Endometrium (tissue), 2 donors: ENCODE measurements at regions not wholly inside any gene's neighbourhood (a gene's known extent, or its start where the extent isn't known, plus 50 kb on each side); places are given as distances from the start of the nearest gene placed in this dataset.

ENCODE experiments used
- FAIRE-seq: peaks from 2 replicates; lab custom pipeline; 2012; peaks lifted over from hg19 to GRCh38; lab: Jason Lieb, UNC
- donor health status: control.
- donor health status: control.

DNA sequence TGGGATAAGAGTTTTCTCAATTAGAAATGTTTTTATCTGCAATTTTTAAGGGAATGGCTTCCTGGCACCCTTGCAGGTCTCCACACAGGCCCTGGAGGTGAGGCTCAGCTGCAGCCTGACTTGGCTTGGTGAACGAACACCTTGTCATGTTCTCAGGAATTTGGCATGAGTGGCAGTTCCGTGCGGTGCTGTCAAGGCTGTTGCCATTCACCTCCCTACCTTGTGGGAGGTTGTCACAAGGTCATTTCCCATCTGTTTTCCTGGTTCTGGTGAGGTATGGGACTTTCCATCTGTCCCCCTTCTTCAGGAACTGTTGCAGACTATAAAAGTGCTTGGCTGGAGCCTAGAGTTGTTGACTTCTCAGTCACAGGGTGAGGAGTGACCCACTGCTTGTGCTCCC, 82.9 kb downstream of the ELOVL4 start:
- FAIRE-seq: no peak

DNA sequence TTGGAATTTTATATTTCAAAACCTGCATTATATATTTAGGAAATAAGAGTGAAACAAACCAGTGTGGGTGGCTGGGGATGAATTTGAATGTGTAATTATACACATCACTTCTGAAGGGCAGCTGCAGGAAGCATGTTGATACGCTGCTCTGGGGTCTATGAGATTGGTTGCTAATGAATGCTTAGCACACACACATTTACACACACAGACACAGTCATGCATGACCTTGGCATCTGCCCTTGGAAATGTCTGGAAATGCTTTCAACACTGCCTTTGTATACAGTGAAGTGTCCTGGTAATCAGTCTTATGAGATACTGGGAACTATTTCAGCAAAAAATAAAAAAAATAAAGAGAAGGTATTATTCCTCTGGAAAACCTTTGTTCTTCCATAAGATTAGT, 83.4 kb downstream of the ELOVL4 start:
- no peak for FAIRE-seq

DNA sequence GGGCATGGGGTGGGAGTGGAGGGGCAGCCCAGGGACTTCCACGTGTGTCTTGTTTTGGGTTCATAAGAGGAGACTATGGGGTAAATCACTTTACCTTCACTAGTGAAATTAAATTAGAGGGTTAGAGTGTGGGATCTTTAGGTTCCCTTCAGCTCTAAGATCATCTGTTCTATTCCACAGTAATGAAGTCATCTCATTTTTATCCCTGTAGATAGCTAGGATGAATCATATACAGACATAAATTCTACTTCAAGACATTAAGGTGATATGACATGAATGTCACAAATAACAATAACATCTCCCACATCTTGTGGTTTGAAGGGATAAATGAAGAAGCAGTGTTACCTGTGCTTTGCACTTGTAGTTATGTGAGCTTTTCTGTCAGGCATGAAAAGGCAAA, 83.8 kb downstream of the ELOVL4 start:
- FAIRE-seq: no peak

DNA sequence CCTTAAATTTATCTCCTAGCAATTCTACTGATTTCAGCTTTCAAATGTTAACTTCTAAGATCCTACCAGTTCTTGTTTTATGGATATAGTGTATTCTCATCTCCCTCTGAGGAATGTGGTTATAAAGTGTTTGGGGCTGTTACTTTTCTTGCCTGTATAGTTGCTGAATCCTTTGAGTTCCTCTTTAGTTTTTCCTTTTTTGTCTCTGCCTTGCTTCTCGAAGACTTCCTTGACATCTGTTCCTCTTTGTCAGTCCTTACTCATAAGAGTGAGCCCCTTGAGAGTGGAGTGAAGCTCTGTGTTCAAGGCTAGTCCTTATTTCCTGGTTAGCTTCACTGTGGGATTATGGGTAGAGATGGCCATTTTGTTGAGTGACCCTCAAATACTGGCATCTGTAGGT, 84.6 kb downstream of the ELOVL4 start:
- FAIRE-seq: no peak

DNA sequence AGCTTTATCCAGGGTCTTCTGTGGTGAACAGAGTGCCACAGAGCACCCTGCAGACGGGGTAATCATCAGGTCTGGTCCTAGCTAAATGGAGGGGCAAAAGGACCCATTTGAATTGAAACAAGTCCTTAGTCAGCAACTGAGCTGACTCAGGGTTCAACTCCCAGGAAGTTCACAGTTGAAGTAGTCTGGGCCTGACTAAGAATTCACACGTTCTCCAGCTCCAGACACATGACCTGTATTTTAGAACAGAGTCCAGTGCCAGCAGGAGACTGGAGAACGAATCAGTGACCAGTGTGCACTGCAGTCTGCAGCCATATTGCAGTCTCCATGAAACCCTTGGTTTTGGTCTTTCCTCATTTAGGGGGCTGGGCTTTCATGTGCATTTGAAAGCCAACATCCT, 85.2 kb downstream of the ELOVL4 start:
- no peak for FAIRE-seq

DNA sequence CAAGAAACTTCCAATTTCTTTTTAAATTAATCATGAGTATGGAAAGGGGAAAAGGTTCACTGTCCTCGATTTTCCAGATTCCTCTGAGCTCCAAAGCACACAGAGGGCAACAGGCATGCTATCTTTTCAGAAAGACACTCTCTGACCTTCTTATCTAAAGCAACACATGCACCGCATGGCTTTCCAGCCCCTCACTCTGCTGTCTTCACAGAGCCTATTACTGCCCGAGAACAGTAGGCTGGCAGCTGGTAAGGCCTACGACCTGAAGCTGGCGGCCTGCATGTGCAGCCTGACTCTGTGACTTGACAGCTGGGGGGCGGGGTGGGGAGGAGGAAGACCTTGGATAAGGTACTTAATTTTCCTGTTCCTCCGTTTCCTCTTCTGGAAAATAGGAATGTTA, 86.3 kb downstream of the ELOVL4 start:
- no peak for FAIRE-seq

DNA sequence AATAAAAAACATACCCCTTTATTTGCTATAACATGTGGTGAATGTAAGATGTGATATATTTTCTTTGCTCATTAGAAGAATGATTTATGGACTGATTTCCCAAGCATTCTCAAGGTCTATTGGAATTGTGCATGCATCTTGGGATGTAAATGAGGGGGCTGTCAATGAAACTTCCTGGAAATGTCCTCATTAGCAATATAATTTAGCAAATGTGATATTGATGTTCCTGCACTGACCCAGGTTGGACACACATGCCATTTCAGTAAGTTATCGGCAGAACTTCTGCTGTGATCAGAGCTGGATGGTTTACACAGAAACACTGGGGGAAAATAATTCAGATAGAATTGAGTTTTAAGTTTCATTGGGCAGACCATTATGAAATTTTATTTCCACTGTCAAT, 99.9 kb downstream of the ELOVL4 start:
- FAIRE-seq: no peak

DNA sequence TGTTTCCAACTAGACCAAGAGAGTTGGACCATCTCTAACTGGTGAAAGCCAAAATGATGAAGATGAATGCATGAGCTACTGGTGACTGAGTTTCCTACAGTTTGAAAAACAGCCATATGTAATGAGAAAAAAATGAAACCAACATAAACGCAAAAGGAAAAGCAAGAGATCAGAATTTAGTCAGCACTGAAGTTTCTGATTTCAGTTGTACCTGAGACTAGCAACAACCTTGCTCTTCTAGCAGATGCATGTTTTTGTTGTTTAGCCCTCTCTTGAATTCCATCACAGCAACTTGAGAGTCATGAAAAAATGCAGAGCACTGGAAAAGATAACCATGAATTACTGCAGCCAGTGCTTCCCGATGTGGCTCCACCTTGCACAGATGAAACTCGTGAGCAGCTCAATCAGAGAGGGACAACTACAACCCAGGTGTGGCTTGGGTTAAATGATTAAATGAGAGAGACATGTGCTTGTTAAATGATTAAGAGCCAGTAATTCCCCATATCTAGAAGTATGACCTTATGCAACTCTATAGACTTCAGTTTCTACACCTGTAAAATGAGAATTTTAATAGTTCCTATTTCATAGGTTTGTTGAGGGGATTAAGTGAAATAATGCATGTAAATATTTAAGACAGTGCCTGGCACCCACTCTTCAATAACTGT, 104.8 kb downstream of the ELOVL4 start:
- no peak for FAIRE-seq

DNA sequence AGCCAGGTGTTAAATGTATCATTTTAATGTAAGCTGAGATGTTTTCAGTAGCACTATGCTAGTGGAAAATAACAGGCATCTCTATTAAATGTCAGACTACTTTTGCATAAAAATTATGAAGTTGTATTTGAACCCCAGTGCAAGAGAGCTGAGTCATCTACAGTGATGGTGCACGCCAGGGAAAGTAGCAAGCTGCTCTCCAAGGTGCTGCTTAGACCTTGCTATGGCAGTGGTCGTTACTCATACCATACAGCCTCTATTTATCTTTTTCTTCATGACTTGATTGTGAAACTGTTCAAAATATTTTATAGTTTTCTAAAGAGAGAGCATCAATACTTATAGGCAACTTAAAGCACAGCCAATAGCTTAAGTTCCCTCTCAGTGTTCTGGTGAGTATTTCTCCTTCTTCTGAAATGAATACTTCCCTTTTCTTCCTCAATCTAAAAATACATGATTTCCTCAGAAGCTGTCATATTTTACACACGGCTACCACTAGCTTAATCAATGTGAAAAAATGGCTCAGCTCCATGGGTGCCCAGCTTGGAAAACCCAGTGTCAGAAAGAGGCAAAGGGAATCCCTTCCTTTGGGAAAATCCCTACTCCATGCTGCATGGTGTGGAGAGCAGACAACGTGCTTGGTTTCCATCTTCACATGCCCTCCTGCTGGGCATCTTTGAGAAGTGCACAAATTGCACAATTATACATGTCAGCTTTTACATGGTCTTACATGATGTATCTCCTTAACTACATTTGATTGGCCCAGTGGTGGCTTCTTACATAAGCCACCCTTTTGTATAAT, 105.6 kb downstream of the ELOVL4 start:
- no peak for FAIRE-seq

DNA sequence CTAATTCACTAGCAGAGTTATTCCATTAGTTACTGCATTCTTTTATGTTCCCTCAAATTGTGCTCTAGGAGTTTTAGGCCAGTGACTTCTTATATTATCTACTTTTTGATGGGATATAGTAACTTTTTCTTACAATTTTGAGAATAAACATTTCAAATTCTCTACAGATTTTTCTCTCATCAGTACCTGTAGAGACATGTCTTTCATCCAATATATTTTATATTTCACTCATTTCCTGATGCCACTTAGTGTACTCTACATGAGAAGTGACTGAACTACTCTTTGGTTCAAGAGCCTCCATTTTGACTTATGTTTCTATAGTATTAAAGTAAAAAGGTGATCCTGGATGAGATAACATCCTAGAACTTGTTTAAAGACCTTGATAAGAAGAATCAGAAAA, 108.5 kb downstream of the ELOVL4 start:
- no peak for FAIRE-seq

DNA sequence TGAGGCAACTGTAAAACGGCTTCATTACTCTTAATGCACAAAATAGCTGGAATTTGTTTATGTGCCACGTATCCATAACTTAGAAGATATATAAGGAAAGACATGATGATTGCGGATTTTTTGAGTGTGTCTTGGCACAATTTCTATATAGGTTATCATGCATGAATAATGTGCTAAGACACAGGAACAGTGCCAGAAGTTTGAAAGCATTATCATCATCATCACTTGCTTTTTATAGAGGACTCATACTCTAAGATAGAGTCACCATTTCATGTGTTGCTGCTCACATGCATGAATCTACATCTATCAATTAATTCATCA, 113.4 kb downstream of the ELOVL4 start:
- FAIRE-seq: no peak

DNA sequence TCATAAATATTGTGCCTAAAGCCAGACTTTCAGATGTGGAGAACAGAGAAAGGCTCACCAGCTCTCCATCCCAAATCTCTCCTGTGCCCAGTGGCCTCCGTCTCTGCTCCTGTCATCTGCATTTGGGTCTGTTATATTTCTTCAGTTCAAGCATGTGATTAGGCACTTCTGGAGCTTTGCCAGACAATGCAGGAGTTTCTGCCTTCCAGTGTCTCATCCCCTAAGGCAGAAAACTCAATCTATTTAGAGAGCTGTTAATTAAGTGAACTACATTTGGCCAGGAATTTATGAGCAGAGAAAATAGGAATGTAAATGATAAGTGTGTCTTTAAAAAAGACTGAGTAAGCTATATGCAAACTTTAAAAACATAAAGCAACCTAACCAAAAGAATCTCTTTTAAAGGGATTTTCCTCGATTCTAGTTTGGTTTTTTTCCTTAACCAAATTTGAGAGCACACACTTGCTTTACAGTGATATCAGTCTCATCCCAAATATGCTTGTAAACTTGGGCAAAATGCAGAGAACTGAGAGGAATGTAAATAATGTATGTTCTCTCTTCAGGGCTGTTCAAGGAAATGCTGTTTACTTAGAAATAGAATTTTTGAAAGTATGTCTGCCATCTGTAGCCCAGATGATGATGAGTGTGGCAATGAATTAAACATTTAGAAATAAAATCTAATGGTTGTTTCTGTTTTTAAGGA, 113.9 kb downstream of the ELOVL4 start:
- FAIRE-seq: no peak

DNA sequence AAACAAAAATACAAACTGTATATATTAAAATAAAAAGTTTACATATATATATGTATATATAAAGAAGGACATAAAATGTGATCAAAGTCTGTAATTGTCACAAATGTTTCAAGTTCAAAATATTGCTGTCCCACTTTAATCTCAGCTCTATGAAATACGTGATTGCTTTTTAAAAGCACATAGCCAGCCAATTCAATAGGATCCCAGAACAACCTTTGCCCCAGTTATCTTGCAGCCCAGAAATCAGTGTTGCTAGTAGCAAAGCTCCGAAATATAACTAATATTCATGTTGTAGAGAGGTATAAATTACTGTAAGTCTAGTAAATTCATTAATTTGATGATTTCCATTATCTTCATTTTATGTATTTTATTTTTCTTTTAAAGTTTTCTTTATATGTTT, 114.6 kb downstream of the ELOVL4 start:
- no peak for FAIRE-seq

DNA sequence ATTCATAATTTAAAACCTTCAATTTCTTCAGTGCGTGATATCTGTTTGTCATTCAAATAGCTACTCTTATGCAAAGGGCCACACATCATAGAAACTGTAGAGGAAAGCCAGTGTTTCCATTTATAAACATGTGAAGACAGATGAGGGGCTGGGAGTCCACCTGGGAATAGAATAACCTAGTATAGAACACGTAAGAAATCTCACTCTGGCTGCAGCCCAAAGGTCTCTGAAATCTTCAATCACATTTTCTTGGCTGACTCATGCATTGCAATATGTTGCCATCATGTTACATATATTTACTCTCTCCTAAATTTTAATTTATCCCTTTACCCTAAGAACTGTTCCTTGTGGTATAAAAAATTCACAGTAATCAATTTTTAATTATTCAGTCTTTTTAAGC, 123.2 kb downstream of the ELOVL4 start:
- FAIRE-seq: no peak

DNA sequence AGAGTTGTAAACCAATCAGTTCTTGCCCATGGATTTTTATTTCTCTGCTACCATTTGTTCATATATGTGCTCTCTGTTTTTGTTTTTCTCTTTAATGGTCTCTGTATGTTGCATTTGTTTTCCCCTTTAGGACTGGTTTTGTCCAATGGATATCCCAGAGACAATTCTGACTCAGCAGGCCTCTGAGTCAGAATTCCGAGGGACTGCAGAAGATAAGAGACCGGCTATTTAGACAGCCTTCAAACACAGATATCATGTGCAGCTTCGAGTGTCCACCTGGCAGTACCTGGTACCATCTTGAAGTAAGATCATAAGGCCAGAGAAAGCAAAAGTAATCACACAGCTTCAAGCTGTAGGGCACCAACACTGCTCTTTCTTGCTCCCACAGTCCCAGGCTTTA, 125.5 kb downstream of the ELOVL4 start:
- no peak for FAIRE-seq

DNA sequence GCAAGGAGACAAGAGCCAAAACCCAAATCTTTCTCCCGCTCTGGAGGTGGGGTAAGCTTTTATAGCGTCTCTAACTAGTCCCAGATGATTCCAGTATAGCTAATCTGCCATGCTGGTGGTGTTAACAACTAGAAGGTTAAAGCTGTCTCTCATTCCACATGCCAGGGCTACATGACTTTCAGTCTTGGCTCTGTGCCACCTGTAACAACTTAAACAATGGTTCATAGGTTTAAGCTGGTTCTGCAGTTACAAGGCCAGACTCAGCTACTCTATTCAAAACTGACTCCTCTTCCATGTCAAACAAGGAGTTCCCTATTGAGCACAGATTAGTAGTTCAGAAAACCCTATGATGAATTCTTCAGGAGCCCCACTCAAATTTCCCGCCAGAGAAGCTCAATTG, 128.9 kb downstream of the ELOVL4 start:
- FAIRE-seq: no peak

DNA sequence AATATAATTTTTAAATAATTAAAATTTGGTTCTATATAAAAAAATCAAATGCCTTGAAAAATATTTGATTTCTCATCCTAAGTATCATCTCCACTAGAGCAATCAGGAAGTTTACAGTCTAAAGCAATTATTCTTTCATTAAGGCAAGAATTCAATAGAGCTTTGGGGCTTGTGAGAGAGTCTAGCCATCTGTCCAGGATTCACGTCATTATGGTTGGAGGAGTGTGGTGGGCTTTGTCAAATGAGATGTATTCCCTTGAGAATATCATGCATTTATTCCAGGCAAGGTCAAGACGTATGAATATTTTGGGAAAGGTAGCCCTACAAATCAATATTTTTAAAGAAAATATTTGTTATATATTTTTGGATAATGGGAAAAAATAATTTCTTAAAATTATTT, 132.4 kb downstream of the ELOVL4 start:
- FAIRE-seq: no peak

DNA sequence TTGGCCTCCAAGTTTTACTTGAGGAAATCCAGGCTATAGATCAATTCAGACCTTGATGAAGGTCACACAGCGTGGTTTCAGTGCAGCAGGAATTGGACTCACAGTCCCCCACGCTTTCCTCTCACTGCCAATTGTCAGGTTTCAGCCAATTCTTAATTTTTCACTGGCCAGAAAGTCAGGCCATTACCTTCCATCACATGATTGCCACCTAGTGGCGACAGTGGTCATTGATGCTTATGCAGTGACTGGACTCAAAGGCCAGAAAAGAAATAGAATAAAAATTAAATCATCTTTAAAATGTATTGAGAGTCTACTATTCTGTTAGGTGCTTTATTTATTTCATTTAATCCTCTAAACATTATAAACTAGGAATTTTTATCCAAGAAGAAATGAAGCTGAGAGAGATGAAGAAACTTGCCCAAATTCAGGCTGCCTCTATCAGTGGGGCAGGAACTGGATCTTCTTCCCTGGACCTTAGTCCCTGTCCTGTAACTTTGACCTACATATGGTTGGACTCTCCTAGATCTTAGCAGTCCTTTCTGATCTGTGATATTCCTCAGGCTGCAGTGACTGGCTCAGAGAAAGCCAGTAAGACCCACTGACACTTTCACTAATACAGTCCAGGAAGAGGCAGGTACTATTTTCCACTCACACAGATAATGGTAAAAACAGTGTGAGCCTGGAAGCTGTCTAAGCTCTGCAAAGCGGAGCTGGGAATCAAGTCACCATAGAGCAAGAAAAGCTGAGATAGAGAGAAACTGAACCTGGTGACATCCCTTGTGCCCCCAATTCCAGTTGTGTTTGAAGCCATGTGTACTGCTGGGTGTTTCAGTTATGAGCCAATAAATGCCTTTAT, 133.3 kb downstream of the ELOVL4 start:
- FAIRE-seq: peak; percentile 82

DNA sequence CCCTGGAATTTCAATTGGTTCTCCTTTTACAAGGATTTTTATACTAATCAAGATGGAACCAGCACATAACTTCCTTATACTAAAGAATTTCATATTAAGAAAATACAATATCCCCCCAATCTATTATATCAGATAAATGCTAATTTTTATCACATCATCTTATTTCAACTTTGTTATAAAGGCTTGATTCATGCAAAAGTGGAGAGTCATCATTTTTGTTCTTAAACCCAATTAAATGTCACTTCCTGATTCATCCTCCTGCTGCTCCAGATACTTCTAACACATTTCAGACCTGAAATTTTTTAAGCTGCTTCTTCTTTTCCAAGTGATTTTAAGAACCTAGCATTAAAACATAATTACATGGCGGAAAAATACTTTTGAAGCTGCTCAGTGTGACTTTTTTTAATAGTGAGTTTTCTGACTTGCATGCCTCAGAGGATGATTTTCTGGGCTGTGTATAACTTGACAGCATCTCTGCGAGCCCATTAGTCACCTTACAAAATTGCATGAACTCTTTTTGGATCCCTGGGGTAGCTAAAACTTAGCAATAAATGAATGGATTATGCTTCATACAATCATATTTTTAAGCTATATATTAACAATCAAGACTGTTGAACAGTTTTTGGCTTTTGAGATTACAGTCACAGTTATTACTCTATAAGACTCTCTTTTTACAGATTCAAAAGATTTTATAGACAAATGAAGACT, 134.1 kb downstream of the ELOVL4 start:
- FAIRE-seq: no peak

DNA sequence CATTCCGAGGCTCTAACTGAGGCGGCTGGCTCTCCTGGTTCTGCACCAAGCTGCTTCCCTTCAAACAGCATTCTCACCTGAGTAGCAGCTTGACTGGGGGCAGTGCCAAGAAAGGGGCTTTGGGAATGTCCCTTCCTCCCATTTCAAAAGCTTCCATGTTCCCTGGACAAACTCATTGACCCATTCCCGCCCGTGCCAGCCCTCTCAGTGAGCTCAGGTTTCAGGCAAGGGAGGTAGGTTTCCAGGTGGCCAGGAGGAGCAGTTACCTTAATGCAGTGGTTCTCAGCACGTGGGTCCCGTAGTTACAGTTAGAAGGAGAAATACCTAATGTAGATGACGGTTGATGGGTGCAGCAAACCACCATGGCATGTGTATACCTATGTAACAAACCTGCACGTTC, 135.2 kb downstream of the ELOVL4 start:
- FAIRE-seq: no peak

DNA sequence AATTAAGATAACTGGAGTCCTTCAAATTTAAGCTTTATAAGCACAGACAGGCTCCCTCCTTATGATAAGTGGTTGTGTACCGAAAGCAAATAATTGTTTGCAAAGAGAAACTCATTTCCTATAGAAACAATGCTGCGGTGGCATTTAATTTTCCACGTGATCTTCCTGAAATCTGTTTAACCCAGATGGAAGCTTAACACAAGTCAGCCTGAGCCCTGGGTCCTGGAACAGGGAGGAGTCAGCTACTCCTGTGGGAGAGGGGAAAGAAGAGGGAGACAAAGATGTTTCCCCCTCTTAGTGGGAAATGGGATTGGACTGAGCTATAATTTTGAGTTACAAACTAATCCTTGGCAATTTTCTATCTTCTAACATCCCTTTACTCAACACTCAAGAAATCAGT, 136.5 kb downstream of the ELOVL4 start:
- no peak for FAIRE-seq

DNA sequence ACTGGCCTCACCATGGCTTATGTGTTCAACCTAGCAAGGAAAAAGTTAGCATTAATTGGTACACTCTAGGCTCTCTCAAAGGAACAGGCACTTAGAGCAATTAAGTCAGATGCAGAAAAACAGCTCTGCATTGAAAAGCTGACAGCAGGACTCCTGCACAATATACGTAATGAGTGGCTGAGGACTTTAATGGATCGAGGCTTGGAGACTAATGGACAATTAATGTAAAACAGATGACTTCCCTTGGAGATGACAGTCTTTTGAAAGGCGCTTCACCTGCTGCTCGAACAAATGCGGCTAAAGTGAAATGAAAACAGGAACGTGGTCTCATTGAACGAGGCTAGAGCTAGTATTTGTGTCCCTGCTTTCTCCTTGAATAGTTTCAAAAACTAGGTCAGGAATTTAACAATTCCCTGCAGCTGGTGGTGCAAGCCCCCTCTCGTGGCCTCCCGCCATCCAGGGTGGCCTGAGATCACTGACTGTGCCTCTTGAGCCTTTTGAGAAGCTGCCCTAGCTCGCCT, 137.1 kb downstream of the ELOVL4 start:
- FAIRE-seq: no peak
